ENCODE measurements at regions not wholly inside any gene's neighbourhood (a gene's known extent, or its start where the extent isn't known, plus 50 kb on each side); places are given as distances from the start of the nearest gene placed in this dataset.
"Not testable (repeated sequence)": the region's sequence is repeated elsewhere in the genome, so short reads cannot be mapped to it uniquely, and the experiment has no call there.

- DNase-seq (ENCODE audit: low spot score), result no peak
Observed at GRCh38 chr5:97544678-97545077, 361.6 kb upstream of the RIOK2 start.

GRCh38 chr5:97545446-97545845, 362.4 kb upstream of the RIOK2 start:
- no peak for DNase-seq (ENCODE audit: low spot score)

DNA sequence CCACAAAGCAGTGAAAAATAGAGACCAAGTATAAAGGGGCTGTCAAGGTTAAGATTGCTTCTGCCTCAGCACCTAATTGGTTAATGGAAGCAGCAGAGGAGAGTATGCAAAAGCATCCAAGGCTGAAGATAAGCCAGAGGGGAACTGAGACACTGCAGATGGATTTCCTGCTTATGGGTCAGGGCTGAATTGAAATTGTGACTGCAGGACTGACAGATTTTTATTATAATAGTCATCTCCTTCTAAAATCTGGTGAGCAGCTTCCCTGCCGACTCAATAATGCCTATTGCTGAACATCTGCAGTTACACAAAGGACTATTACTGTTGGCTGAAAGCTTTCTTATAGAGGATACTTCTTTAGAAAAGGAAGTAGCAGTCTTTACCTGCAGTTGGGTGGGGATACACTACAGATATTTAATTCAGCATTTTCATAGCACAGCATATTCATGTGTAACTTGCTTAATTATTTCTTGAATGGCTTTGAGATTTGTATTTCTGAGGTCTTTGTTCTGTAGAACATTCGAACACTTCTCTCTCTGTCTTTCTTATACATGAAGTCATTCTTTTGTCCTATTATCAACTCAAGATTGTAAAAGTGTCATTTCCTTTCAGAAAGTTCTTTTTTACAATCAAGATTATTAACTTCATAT, 363.0 kb upstream of the RIOK2 start:
- DNase-seq (ENCODE audit: low spot score), result no peak

DNA sequence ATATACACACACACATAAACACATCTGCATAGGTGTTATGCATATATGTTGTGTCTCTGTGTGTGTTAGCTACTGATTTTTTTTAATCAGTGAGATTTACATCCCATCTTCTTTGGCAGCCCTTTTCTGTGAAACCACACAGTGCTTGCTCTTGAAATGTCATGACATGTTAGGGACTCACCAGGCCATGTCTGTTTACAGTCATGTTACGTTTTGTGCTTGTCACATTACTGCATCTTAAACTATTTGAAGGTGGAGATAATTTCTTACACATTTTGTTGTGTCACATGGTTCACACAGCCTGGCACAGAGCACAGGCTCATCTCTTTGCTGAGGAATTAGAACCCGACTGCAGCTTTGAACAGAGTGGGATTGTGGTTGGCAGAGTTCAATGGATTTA, 364.4 kb upstream of the RIOK2 start:
- DNase-seq (ENCODE audit: low spot score), result no peak

DNA sequence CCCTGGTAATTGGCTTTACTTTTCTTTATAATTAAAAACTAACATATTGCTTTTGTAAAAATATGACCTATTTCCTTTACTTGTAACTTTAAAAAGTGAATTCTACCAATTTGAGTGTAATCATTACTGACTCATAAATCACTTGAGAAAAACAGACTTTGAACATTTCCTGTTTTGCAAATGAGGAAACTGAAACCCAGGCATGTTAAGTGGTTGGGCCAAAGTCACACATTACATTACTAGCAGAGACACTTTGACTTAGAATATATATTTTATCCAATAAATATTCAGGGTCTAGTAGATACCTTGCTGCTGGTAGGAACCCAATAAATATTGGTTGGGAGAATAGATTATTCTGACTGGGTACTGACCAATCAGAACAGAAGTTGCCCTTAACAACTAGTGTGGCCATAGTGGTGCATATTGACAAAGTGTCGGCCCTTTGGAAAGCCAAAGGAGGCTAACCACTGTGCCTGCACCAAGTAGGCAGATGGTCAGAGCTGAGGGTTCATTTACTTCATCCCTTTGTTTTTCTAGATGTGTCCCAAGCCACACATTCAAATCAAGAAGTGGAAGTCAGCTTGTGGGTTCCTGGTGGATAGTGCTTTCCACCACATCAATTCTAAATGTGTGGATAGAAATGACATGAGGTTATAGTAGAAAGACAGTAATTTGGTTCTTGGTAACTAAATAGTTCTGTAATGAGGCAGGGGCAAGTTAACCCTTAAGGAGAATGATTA, 365.1 kb upstream of the RIOK2 start:
- DNase-seq (ENCODE audit: low spot score), result peak; percentile 15

DNA sequence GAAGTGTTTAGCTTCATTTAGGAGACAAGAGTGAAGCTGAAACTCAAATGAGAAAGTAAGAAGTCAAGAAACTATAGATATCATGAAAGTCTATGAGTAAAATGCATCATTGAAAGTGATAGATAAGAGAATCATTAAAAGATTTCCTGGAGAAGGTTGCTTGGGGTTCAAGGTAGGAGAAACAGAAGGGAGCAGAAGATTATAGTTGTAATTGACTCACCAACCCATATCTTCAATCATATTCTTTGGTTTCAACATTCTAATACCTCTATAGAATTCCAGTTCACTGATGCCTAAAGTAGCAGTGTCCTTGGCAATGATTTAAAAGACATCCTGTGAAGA, 365.7 kb upstream of the RIOK2 start:
- DNase-seq (ENCODE audit: low spot score), result no peak

DNA sequence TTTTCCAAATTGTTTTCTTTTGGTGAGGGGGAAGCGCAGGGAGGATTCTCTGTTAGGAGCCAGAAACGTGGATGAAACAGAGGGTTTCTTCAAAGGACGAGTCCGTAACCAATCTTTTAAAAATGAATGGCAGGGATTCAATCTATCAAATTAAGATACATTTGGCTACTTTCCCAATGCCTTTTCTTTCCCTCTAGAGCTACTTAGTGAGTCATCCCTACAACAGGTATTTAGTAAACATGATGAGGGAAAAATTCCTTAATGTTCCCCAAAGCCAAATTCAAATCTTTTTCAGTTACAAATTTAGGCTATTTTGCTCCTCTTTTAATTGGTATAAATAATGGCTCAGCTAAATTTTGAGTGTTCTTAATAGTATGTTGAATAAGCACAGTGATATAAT, 366.4 kb upstream of the RIOK2 start:
- DNase-seq (ENCODE audit: low spot score), result no peak

DNA sequence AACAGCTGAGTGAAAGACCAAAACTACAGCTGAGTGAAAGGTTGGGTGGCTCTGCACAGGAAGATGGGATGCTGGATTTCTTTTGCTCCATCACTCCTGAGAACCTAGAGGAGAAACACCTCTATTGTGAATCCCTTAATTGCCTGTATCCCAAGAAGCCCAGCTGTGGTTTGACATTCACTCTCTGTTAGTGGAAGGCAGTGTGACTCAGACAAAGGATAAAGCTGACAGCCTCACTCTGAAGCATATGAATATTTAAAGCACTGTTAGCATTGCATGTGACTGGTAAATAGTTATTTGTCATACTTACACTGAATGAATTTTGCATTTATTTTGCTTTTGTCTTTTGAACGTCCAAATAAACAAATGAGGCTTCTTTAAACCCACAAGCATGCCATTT, 367.1 kb upstream of the RIOK2 start:
- no peak for DNase-seq (ENCODE audit: low spot score)

- no peak for DNase-seq (ENCODE audit: low spot score)
Observed at GRCh38 chr5:97550818-97551217, 367.8 kb upstream of the RIOK2 start.

DNA sequence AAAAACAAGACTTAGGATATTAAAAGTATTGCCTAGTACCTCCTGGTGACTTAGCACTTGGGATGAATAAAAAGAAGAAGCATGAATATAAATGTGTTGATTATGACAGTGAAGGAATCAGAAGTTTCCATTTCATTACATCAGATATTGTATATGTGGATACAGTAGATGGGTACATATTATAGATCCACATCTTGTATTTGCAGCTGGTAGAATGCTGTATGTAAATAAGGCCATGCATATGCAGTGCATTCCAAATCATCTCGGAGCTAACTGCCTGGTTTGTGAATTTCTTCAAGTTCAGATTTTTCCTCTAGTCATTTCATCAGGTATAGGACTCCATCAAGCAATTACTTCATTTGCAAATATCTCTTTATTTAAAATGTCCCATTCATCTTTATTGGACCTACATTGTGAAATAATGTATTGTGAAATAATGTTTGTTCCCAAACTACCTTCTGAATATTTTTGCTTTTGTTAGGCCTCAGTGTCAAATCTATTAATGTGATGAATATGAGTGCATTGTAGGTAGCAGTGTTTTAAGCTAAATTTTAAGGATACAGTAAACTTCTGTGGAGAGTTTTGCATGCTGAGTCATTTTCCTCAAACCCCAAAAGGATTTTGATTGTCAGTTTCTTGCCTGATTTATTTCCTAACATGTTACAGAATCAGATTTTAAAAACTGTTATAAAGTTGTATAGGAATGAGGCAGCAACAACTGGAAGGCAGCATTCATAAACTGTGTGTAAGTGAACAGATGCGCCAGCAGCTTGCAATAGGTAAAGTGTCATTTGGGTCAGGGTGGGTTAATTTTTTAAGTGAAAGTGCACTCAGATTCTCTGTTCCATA, 370.8 kb upstream of the RIOK2 start:
- no peak for DNase-seq (ENCODE audit: low spot score)

DNA sequence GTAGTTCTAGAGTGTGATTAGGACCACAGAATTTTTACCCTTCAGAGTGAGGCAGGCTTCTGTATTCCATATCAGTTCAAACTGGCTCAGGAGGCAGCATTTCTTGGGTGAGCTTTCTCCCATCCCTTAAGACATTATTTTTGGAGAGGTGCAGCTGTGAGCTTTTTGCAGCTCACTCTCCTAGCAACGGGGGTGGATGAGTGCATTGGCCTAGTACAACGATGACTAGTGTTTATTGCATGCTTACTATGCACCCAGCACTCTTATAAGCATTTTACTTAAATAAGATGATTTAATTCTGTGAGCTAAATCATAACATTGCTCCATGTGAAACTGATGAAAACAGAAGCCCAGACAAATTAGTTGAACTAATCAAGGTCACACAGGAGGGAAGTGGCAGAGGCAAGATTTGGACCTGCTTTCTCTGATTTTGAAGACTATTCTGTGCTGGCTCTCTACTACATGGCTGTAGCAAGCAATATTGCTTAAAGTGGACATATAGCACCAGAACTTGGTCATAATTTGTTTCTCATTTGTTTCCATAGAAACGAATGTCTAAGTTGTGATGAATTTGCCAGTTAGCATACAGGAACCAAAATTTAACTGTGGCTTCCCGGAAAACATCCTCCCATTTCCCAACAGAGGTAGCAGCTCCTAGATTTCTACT, 372.1 kb upstream of the RIOK2 start:
- no peak for DNase-seq (ENCODE audit: low spot score)

GRCh38 chr5:97555644-97555981, 372.6 kb upstream of the RIOK2 start:
- DNase-seq (ENCODE audit: low spot score), result no peak

GRCh38 chr5:97559827-97560598, 377.0 kb upstream of the RIOK2 start:
- no peak for DNase-seq (ENCODE audit: low spot score)

DNA sequence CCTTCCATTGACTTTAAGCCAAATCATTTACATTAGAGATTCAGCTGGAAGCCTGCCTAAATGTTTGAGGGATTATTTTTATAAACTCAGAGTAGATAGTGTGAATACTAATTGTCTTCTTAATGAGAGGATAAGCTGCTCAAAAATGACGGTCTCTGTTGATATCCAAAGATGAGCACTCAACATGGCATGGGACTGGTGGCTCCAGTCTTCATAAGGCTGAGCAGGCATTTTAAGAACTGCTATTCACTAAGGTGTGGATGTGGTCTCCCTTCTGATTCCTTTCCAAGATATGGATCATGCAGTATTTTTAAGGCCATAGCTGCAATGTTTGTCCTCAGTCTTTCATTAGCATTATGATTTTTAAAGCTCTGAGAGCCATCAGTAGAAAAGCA, 377.5 kb upstream of the RIOK2 start:
- no peak for DNase-seq (ENCODE audit: low spot score)

GRCh38 chr5:97563050-97563657, 380.1 kb upstream of the RIOK2 start:
- no peak for DNase-seq (ENCODE audit: low spot score)

- DNase-seq (ENCODE audit: low spot score), result no peak
Observed at GRCh38 chr5:97568382-97568781, 385.3 kb upstream of the RIOK2 start.

DNA sequence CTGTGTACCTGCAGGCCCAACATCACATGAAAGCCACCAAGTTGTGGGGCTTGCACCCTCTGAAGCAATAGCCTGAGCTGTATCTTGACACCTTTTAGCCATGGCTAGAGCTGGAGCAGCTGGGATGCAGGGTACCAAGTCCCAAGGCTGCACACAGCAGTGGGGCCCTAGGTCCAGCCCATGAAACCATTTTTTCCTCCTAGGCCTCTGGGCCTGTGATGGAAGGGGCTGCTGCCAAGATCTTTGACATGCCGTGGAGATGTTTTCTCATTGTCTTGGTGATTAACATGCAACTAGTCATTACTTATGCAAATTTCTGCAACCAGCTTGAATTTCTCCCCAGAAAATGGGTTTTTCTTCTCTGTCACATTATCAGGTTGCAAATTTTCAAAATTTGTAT, 387.2 kb upstream of the RIOK2 start:
- no peak for DNase-seq (ENCODE audit: low spot score)

DNA sequence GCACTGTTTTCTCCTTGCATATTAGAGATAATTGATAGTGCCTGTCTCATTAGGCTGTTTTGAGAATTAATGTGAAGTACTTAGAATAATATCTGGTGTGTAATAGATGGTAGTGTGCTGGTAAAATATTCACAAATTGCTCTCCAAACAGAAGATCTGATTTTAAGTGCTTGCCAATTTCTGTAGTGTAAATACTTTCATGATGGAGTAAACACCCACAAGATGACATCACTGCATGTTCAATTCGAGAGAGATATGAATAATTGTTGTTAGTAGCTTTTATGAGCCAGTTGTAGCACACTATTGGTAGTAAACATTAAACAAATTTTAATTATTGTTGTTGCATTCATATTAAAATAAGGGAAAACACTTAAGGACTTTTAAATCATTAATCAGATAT, 392.3 kb upstream of the RIOK2 start:
- DNase-seq (ENCODE audit: low spot score), result no peak

- no peak for DNase-seq (ENCODE audit: low spot score)
Observed at GRCh38 chr5:97576956-97577355, 393.9 kb upstream of the RIOK2 start.

DNA sequence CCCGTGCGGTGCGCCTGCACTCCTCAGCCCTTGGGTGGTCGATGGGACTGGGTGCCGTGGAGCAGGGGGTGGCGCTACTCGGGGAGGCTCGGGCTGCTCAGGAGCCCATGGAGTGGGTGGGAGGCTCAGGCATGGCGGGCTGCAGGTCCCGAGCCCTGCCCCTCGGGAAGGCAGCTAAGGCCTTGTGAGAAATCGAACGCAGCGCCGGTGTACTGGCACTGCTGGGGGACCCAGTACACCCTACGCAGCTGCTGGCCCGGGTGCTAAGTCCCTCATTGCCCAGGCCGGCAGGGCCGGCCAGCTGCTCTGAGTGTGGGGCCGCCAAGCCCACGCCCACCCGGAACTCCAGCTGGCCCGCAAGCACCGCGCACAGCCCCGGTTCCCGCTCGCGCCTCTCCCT, 396.9 kb upstream of the RIOK2 start:
- DNase-seq (ENCODE audit: low spot score), result not testable (repeated sequence)

DNA sequence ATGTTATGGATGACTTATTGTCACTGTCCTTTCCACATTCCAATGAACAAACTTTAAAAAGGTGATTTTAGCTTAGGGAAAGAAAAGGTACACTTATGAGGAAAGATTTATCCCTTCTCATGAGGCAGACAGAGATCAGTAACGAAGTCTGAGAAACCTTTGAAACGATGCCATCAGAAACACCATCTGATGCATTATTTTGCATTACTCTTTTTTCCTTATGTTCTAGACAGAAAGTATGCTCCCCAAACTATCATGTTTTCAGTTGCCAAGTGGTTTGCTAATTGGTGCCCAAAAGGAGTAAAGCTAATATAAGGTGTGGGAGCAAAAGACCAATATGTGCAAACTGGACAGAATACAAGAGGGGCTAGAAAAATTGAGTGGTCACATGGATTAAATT, 397.7 kb upstream of the RIOK2 start:
- DNase-seq (ENCODE audit: low spot score), result no peak

DNA sequence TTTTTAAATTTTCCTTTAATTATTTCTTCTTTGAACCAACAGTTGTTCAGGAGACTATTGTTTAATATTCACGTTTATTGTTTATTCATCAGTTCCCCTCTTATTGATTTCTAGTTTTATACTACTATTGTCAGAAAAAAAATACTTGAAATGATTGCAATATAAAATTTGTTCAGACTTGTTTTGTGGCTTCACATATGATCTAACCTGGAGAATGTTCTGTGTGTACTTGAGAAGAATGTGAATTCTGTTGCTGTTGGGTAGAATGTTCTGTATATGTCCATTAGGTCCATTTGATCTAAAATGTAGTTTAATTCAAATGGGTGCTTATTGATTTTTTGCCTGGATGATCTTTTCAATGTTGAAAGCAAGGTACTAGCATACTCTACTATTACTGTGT, 408.7 kb upstream of the RIOK2 start:
- no peak for DNase-seq (ENCODE audit: low spot score)
